ENCODE measurements at regions not wholly inside any gene's neighbourhood (a gene's known extent, or its start where the extent isn't known, plus 50 kb on each side); places are given as distances from the start of the nearest gene placed in this dataset.

DNA sequence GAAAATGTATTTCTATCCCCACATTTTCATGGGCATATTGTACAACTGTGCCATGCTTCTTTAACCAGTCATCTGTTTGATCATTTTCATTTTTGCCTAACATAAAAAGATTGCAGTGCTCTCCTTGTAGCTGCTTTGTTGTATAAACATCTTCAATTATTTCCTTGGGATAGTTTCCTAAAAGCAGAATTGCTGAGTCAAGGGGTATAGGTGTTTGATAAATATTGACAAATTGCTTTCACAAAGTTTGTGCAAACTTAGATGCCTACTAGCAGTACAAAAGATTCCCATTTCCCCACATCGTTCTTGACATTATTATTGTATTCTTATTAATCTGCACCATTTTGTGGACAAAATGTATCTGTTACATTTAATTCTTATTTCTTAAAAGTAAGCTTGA, 479.6 kb downstream of the FBXO15 start:
- TF ChIP-seq, protein P1, sequence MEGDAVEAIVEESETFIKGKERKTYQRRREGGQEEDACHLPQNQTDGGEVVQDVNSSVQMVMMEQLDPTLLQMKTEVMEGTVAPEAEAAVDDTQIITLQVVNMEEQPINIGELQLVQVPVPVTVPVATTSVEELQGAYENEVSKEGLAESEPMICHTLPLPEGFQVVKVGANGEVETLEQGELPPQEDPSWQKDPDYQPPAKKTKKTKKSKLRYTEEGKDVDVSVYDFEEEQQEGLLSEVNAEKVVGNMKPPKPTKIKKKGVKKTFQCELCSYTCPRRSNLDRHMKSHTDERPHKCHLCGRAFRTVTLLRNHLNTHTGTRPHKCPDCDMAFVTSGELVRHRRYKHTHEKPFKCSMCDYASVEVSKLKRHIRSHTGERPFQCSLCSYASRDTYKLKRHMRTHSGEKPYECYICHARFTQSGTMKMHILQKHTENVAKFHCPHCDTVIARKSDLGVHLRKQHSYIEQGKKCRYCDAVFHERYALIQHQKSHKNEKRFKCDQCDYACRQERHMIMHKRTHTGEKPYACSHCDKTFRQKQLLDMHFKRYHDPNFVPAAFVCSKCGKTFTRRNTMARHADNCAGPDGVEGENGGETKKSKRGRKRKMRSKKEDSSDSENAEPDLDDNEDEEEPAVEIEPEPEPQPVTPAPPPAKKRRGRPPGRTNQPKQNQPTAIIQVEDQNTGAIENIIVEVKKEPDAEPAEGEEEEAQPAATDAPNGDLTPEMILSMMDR (IDR thresholded peaks at IDR 0.05) = no peak
- no peak for TF ChIP-seq POLR2A (IDR thresholded peaks at IDR 0.05)
